GM10266 (cell line): ENCODE measurements at regions not wholly inside any gene's neighbourhood (a gene's known extent, or its start where the extent isn't known, plus 50 kb on each side); places are given as distances from the start of the nearest gene placed in this dataset.

Experiments used
- DNase-seq: peaks from one replicate; pipeline ENCODE4 v3.0.0; 2012; ENCODE audit errors: extremely low spot score
- CTCF ChIP-seq: IDR thresholded peaks from 2 replicates; pipeline ENCODE4 v1.5.1; 2012; ENCODE audit warnings: mild to moderate bottlenecking, low read depth; ENCODE audit not compliant: control insufficient read depth, insufficient read depth; ENCODE audit errors: missing control alignments

GRCh38 chr9:20216438-20216837, 405.9 kb downstream of the MLLT3 start:
- no peak for DNase-seq
- no peak for TF ChIP-seq CTCF

DNA sequence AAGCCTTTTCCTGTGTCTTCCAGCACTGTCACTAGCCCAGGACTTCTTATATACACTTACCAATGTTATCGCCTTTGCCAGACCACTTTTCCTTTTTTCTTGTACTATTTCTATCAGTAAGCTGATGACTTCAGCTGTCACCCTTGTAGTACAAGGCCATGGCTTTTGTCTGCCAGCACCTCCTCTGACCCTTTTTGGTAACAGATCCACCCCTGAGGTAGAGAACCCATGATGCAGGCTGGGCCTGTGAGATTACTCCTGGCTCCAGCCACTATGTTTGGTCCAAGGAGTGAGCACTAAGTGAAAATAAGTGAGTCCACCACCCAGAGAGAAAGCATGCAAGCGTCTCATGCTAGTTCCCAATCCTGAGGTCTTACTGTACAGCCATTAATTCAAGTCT, 406.7 kb downstream of the MLLT3 start:
- no peak for TF ChIP-seq CTCF
- no peak for DNase-seq

DNA sequence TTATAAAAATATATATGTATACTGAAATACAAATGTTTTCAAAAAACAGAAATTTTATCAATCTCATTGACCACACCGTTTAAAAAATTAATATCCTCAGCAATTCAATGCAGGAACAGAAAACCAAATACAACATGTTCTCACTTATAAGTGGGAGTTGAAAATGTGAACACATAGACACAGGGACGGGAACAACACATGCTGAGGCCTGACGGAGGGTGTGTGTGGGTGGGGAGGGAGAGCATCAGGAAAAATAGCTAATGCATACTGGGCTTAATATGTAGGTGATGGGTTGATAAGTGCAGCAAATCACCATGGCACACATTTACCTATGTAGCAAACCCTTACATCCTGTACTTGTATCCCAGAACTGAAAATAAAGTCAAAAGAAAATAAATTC, 409.5 kb downstream of the MLLT3 start:
- no peak for DNase-seq
- no peak for TF ChIP-seq CTCF

DNA sequence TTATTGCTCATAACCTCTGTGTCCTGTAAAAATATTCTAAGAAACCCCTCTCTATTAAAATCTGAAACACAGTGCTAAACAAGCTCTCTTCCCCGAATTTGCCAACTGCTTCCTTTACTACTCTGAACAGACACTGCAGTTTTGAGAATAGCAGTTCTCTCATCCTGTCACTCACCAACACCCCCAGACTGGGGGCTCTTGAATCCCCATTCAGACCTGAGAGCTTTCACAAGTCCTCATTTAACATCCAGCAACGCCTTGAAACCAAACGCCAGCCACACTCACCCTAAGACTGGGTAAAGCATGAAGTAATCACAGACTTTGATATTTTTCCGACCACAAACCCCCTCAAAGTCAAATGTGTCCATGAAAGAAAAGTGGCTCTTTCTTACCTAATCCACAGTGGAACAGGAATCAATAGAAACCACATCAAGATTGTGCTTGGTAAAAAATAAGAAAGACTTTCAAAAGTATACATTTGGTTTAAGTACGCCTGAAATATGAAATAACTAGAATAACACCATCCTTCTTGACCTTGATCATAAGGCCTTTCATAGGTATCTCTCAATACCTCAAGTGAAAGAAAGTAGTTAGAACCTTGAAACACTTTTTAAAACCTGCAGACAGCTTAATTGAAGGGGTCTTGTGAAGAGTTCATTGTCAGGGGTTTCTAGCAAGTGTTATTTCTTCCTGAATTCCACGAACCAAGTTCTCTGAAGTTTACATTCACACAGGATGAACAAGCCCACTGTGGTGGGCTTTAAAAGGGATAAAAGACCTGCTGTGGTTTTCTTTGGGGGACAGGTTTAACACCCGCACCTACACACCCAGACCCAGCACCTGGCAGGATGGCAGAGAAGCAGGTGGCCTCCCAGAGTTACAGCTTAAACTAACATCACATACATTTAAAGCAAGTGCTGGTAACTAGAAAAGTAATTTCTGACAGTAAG, 412.6 kb downstream of the MLLT3 start:
- TF ChIP-seq CTCF, result no peak
- no peak for DNase-seq

DNA sequence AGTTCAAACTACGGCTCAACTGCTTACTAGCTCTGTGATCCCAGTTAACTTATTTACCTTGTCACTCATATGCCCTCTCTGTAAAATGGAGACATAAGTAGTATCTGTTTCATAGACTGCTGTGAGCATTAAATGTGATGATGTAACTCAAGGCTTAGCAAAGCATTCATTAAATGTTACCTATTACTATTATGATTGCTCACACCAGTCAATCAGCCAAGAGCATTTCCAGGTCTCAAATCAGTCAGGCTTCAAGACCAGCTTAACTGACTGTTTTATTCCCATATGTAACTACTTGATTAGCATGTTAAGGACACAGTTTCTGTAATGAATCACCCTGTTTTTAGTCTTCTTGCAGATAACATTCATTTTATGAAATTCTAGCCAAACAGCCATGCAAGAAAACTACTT, 413.3 kb downstream of the MLLT3 start:
- DNase-seq, result no peak
- no peak for TF ChIP-seq CTCF

GRCh38 chr9:20208226-20208625, 414.1 kb downstream of the MLLT3 start:
- no peak for DNase-seq
- no peak for TF ChIP-seq CTCF

DNA sequence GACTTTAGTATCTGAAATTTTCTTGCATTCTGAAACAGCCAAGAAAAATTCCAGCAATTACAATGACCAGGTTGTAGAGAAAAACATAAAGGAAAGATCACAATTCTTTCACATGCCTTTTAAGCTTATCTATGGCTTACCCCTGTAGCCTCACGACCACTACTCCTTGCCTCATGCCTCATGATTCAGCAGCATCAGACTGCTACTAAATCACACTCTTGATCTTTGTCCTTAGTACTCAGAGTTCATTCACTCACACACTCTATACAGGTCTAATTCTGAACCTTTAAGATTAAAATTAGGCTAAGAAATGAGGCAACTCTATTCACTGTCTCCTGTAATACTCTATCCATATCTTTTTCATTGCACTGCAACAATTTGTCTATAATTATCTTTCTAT, 415.1 kb downstream of the MLLT3 start:
- DNase-seq, result no peak
- TF ChIP-seq CTCF, result no peak
